DND-41 (cell line): ENCODE measurements at regions not wholly inside any gene's neighbourhood (a gene's known extent, or its start where the extent isn't known, plus 50 kb on each side); places are given as distances from the start of the nearest gene placed in this dataset.

Experiments used
- CTCF ChIP-seq: IDR thresholded peaks from 2 replicates; pipeline ENCODE4 v1.5.1; 2012; ENCODE audit warnings: borderline replicate concordance, low read length, moderate library complexity, mild to moderate bottlenecking; ENCODE audit not compliant: poor library complexity, severe bottlenecking; ENCODE audit errors: extremely low read depth
- EZH2 ChIP-seq: IDR thresholded peaks from 3 replicates; pipeline ENCODE4 v1.6.1; 2012; ENCODE audit warnings: borderline replicate concordance, low read depth, mild to moderate bottlenecking, moderate library complexity, low read length, inconsistent platforms; ENCODE audit not compliant: severe bottlenecking

- no peak for TF ChIP-seq CTCF
- TF ChIP-seq EZH2 = no peak
Observed at GRCh38 chr7:50153995-50154394, 60.9 kb upstream of the ZPBP start.
